Spleen (tissue), 11 donors: ENCODE measurements at regions not wholly inside any gene's neighbourhood (a gene's known extent, or its start where the extent isn't known, plus 50 kb on each side); places are given as distances from the start of the nearest gene placed in this dataset.
"Not testable (repeated sequence)": the region's sequence is repeated elsewhere in the genome, so short reads cannot be mapped to it uniquely, and the experiment has no call there.

Experiments
- DNase-seq: peaks from one replicate; pipeline ENCODE4 v3.0.0-alpha.2; 2020
- H3K27ac ChIP-seq, 8 donors: fragments of 200-600 bp; sonication (generic) in 7 of 8; 1 replicate in 4 of 8; 2 replicates in 4 of 8; pipeline versions ENCODE4 v1.5.0 to v1.8.0; 2016 to 2021; ENCODE audit warnings: inconsistent platforms in 4 of 8, mild to moderate bottlenecking in 4 of 8, moderate library complexity in 1 of 8
- H3K27me3 ChIP-seq, 7 donors: fragments of 200-600 bp; sonication (generic) in 6 of 7; replicated peaks in 1 of 7; 1 replicate in 4 of 7; 2 replicates in 3 of 7; pipeline versions ENCODE4 v1.5.0 to v1.8.0; 2016 to 2021; ENCODE audit warnings: inconsistent platforms in 3 of 7, mild to moderate bottlenecking in 1 of 7
- H3K36me3 ChIP-seq, 6 donors: fragments of 200-600 bp; sonication (generic) in 5 of 6; 1 replicate in 4 of 6; 2 replicates in 2 of 6; pipeline versions ENCODE4 v1.5.0 to v1.8.0; 2016 to 2021; ENCODE audit warnings: inconsistent platforms in 2 of 6
- H3K4me1 ChIP-seq, 6 donors: fragments of 200-600 bp; sonication (generic) in 5 of 6; 1 replicate in 3 of 6; 2 replicates in 3 of 6; pipeline versions ENCODE4 v1.5.0 to v1.8.0; 2016 to 2021; ENCODE audit warnings: inconsistent platforms in 3 of 6
- H3K4me3 ChIP-seq, 8 donors: fragments of 200-600 bp; sonication (generic) in 7 of 8; 1 replicate in 4 of 8; 2 replicates in 4 of 8; pipeline versions ENCODE4 v1.5.0 to v1.8.0; 2016 to 2021; ENCODE audit warnings: inconsistent platforms in 4 of 8, mild to moderate bottlenecking in 4 of 8, moderate library complexity in 2 of 8
- H3K9me3 ChIP-seq, 8 donors: fragments of 200-600 bp; sonication (generic) in 7 of 8; 1 replicate in 4 of 8; 2 replicates in 4 of 8; pipeline versions ENCODE4 v1.5.0 to v1.8.0; 2016 to 2021; ENCODE audit warnings: inconsistent platforms in 4 of 8
- POLR2A ChIP-seq, 3 donors: fragments of 450-650 bp; IDR thresholded peaks; one replicate each; pipeline ENCODE4 v1.5.1; 2017; ENCODE audit warnings: antibody characterized with exemption in 3 of 3, mild to moderate bottlenecking in 1 of 3
- POLR2AphosphoS5 ChIP-seq, 3 donors: sonication (generic); formaldehyde crosslinking; IDR thresholded peaks; one replicate each; pipeline ENCODE4 v1.5.1; 2017; ENCODE audit warnings: antibody characterized with exemption in 3 of 3
- WGBS, 5 donors: extraction: QIAGEN DNeasy Blood & Tissue Kit in 3 of 5; methylation state at CpG; one replicate each; pipeline versions ENCODE4 v1.1.5 to v1.1.7; 2013 to 2018; 5-methylcytosine and 5-hydroxymethylcytosine counted together
- intact Hi-C: fragments of 100-400 bp; cut with DNase I; formaldehyde crosslinking; loops from one replicate; pipeline ENCODE4 v1.15.0; 2023; ENCODE audit warnings: low total_unique reads
- TF ChIP-seq, protein P1 (sequence below), 11 experiments: fragments of 200-600 bp in 7 of 11; fragments of 450-650 bp in 4 of 11; sonication (generic) in 4 of 11; IDR thresholded peaks in 8 of 11; conservative IDR thresholded peaks in 3 of 11; 1 replicate in 7 of 11; 2 replicates in 4 of 11; pipeline versions ENCODE4 v1.4.0 to v1.8.0; 2016 to 2021; ENCODE audit warnings: antibody characterized with exemption in 11 of 11, inconsistent platforms in 4 of 11, mild to moderate bottlenecking in 1 of 11
- donor health status: healthy with polysubstance abuse.
- donor health status: DM: no; HTN: no; CAD: no; lungs with moderate emphysema.
- donor health status: DM: no; HTN: no; CAD: no.
- donor health status: Bipolar disorder and iron deficiency.
- donor health status: healthy.
- donor health status: DM: no; HTN: no; CAD: no.
- donor health status: DM: yes; HTN: yes; CAD: no.

DNA sequence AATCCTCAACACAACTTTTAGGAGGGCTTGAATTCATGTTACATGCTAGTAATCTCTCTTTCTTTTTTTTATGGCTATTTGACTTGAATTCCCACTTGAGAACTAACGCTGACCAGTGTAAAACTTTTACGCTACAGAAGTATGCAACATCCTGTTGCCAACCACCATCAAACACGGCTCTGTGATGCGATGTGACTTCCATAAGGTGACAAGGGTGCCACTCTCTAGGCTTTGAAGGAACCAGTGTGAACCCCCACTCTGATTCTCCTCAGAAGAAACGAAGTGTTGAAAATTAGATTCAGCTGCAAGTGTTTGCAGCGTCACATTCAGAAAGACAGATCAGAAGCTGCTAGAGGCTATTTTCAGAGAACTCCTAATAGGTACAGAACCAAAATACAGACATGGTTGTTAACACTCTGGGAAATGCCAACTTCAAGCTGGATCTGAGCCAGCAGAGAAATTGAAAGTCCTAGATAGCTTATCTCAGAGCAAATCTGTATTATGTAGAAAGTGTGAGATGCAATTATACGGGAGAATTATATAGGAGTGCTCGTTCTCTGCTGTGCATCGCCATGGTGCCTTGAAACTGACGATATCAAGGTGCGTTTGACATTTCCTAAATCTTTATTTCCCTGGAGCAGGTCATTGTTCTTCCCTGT, 271.2 kb downstream of the LPIN1 start:
- peaks cover 4 to 35% (median 30%) of the 10 kb centered on the region in 8 donors for H3K9me3 ChIP-seq
- H3K27me3 ChIP-seq = no peaks in the 10 kb centered on the region
- no peak overlapping the region for H3K4me3 ChIP-seq
- WGBS, 5 donors = 56 to 72% (median 60%) methylated on average over 11 of the region's 11 CpGs
- TF ChIP-seq POLR2A (IDR thresholded peaks at IDR 0.05) = no peak
- TF ChIP-seq POLR2AphosphoS5 (IDR thresholded peaks at IDR 0.05) = no peak
- TF ChIP-seq, protein P1, sequence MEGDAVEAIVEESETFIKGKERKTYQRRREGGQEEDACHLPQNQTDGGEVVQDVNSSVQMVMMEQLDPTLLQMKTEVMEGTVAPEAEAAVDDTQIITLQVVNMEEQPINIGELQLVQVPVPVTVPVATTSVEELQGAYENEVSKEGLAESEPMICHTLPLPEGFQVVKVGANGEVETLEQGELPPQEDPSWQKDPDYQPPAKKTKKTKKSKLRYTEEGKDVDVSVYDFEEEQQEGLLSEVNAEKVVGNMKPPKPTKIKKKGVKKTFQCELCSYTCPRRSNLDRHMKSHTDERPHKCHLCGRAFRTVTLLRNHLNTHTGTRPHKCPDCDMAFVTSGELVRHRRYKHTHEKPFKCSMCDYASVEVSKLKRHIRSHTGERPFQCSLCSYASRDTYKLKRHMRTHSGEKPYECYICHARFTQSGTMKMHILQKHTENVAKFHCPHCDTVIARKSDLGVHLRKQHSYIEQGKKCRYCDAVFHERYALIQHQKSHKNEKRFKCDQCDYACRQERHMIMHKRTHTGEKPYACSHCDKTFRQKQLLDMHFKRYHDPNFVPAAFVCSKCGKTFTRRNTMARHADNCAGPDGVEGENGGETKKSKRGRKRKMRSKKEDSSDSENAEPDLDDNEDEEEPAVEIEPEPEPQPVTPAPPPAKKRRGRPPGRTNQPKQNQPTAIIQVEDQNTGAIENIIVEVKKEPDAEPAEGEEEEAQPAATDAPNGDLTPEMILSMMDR (IDR thresholded peaks at IDR 0.05 in 8 of 11, conservative IDR thresholded peaks at IDR 0.05 in 3 of 11) = no peak
- no peak overlapping the region for H3K27ac ChIP-seq
- intact Hi-C loops = no loop called here
- H3K4me1 ChIP-seq = peaks cover 0 to 16% (median 0%) of the 10 kb centered on the region in 6 donors
- H3K36me3 ChIP-seq = no peaks in the 10 kb centered on the region
- no peak for DNase-seq

GRCh38 chr2:12018726-12019125, 272.3 kb downstream of the LPIN1 start:
- H3K9me3 ChIP-seq = peaks cover 4 to 42% (median 31%) of the 10 kb centered on the region in 8 donors
- intact Hi-C loops, H3K27me3 ChIP-seq, H3K4me3 ChIP-seq, H3K36me3 ChIP-seq, H3K27ac ChIP-seq, DNase-seq: not testable (repeated sequence)
- H3K4me1 ChIP-seq = peaks cover 0 to 13% (median 0%) of the 10 kb centered on the region in 6 donors
- 61 to 69% (median 63%) methylated on average over 5 of the region's 5 CpGs for WGBS, 5 donors

DNA sequence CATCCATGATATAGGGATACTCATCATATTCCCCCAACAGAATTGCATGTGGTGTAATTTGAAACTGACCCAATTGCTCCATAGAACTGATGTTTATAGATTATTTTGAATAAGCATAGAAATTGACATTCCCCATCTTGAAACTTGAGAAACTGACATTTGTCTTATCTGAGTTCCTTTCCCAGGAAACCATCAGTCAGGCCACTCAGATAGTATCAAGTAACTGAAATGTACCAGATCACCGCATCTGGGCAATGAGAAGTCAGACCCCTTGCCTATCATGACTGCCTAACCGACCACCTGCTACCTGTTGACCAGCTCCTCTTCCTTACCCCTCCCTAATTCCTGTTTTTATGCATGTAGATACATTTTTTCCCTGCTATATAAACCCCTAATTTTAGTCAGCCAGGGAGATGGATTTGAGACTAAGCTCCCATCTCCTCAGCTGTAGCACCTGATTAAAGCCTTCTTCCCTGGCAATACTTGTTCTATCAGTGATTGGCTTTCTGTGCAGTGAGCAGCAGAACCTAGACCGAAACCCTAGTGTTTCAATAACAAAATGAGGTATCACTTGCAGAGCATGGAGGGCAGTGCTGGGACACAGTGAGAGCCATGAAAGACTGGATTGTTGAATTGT, 274.5 kb downstream of the LPIN1 start:
- Histone ChIP-seq H3K27me3 (no peaks in the 10 kb centered on the region), H3K4me3 (no peak overlapping the region), H3K27ac (no peak overlapping the region), H3K9me3 (peaks cover 4 to 42% (median 31%) of the 10 kb centered on the region in 8 donors), H3K36me3 (no peaks in the 10 kb centered on the region), H3K4me1 (peaks cover 0 to 5% (median 0%) of the 10 kb centered on the region in 6 donors)
- TF ChIP-seq, protein P1 (IDR thresholded peaks at IDR 0.05 in 8 of 11, conservative IDR thresholded peaks at IDR 0.05 in 3 of 11) = no peak
- TF ChIP-seq POLR2AphosphoS5 (IDR thresholded peaks at IDR 0.05) (no peak), POLR2A (IDR thresholded peaks at IDR 0.05) (no peak)
- 84 to 98% (median 94%) methylated on average over 3 of the region's 3 CpGs for WGBS, 5 donors
- no peak for DNase-seq
- intact Hi-C loops = no loop called here

DNA sequence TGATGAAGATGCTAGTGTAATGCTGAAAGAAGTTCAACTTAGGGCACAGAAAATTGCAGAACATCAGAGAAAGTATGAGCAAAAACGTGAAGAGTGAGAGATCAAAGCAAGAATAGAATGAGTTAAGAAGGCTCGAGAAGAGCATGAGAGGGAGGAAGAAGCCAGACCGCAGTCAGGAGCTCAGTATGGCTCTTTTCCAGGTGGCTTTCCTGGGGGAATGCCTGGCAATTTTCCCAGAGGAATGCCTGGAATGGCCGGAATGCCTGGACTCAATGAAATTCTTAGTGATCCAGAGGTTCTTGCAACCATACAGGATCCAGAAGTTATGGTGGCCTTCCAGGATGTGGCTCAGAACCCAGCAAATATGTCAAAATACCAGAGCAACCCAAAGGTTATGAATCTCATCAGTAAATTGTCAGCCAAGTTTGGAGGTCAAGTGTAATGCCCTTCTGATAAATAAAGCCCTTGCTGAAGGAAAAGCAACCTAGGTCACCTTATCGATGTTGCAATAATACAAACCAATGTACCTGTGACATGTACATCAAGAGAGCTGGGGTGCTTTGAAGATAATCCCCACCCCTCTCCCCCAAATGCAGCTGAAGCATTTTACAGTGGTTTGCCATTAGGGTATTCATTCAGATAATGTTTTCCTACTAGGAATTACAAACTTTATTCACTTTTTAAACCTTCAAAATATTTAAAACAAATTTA, 277.9 kb downstream of the LPIN1 start:
- H3K36me3 ChIP-seq, H3K27me3 ChIP-seq, DNase-seq, H3K4me3 ChIP-seq, H3K27ac ChIP-seq, H3K4me1 ChIP-seq, intact Hi-C loops: not testable (repeated sequence)
- H3K9me3 ChIP-seq = peaks cover 4 to 41% (median 29%) of the 10 kb centered on the region in 8 donors
- 42 to 67% (median 56%) methylated on average over 5 of the region's 5 CpGs for WGBS, 5 donors

GRCh38 chr2:12027136-12027535, 280.7 kb downstream of the LPIN1 start:
- H3K4me3 ChIP-seq = no peak overlapping the region
- no peaks in the 10 kb centered on the region for H3K36me3 ChIP-seq
- H3K9me3 ChIP-seq = peaks cover 0 to 13% (median 2%) of the 10 kb centered on the region in 8 donors
- DNase-seq = no peak
- intact Hi-C loops = no loop called here
- H3K27ac ChIP-seq = no peak overlapping the region
- 41 to 62% (median 53%) methylated on average over 2 of the region's 2 CpGs for WGBS, 5 donors
- H3K27me3 ChIP-seq = no peaks in the 10 kb centered on the region
- H3K4me1 ChIP-seq = peaks cover 0 to 9% (median 3%) of the 10 kb centered on the region in 6 donors
- TF ChIP-seq, protein P1 (IDR thresholded peaks at IDR 0.05 in 8 of 11, conservative IDR thresholded peaks at IDR 0.05 in 3 of 11) = no peak
- TF ChIP-seq POLR2AphosphoS5 (IDR thresholded peaks at IDR 0.05) (no peak), POLR2A (IDR thresholded peaks at IDR 0.05) (no peak)
